Endothelial cell of umbilical vein (primary cell): ENCODE measurements at regions not wholly inside any gene's neighbourhood (a gene's known extent, or its start where the extent isn't known, plus 50 kb on each side); places are given as distances from the start of the nearest gene placed in this dataset.

Experiments used
- BruUV-seq: library from RNA; stranded (reverse); fragments of 400-500 nt; replicated peaks from 2 replicates; lab custom pipeline; 2021; lab: Mats Ljungman, UMichigan
- CTCF ChIA-PET: fragments of 300-600, 350-600 bp; sonication (Branson Sonifier 250); formaldehyde crosslinking; loops from one replicate; lab custom pipeline; 2021; ENCODE audit warnings: antibody characterized with exemption, inconsistent platforms; lab: Charles Lee
- POLR2A ChIA-PET: fragments of 300-600, 350-600 bp; sonication (Branson Sonifier 250); formaldehyde crosslinking; loops from one replicate; lab custom pipeline; 2021; ENCODE audit warnings: antibody characterized with exemption, inconsistent platforms; lab: Charles Lee
- DNase-seq: peaks from one replicate; pipeline ENCODE4 v3.0.0-alpha.2; 2011; ENCODE audit warnings: low read depth, low spot score
- FAIRE-seq: peaks from 2 replicates; lab custom pipeline; 2011; peaks lifted over from hg19 to GRCh38; lab: Jason Lieb, UNC
- H2AFZ ChIP-seq: 2 replicates; pipeline ENCODE4 v1.6.0; 2012; ENCODE audit warnings: low read depth, low read length, control low read depth, inconsistent platforms
- H3K27ac ChIP-seq: 2 replicates; pipeline ENCODE4 v1.5.1; 2011; ENCODE audit warnings: low read depth, mild to moderate bottlenecking, control low read depth, low read length, moderate library complexity; ENCODE audit not compliant: insufficient read depth
- H3K27me3 ChIP-seq, 2 experiments: 2 replicates each; pipeline versions ENCODE4 v1.6.0 to v1.6.1; 2011; ENCODE audit warnings: low read length in 2 of 2, mixed read lengths in 1 of 2; ENCODE audit not compliant: control insufficient read depth in 2 of 2, insufficient read depth in 2 of 2
- H3K36me3 ChIP-seq, 2 experiments: 2 replicates in 1 of 2; 3 replicates in 1 of 2; pipeline ENCODE4 v1.5.1; 2011; ENCODE audit warnings: low read length in 2 of 2, mild to moderate bottlenecking in 1 of 2, moderate library complexity in 1 of 2; ENCODE audit not compliant: control insufficient read depth in 2 of 2, insufficient read depth in 2 of 2; ENCODE audit errors: extremely low read depth in 1 of 2
- H3K4me1 ChIP-seq: 3 replicates; pipeline ENCODE4 v1.5.1; 2011; ENCODE audit warnings: mild to moderate bottlenecking, low read length; ENCODE audit not compliant: control insufficient read depth, insufficient read depth; ENCODE audit errors: extremely low read depth
- H3K4me2 ChIP-seq: 2 replicates; pipeline ENCODE4 v1.6.1; 2011; ENCODE audit warnings: low read length, control low read depth, mixed read lengths; ENCODE audit not compliant: insufficient read depth
- H3K4me3 ChIP-seq, 3 experiments: fragments of 200-600 bp in 1 of 3; sonication (generic), shearing (Covaris generic) in 1 of 3; replicated peaks in 1 of 3; 2 replicates each; pipeline ENCODE4 v1.5.1; 2011 to 2016; ENCODE audit warnings: control low read depth in 3 of 3, low read length in 3 of 3, mild to moderate bottlenecking in 2 of 3, inconsistent platforms in 1 of 3, low read depth in 1 of 3, moderate library complexity in 1 of 3; ENCODE audit not compliant: insufficient read depth in 1 of 3
- H3K79me2 ChIP-seq: 2 replicates; pipeline ENCODE4 v1.6.0; 2012; ENCODE audit warnings: low read length, inconsistent platforms; ENCODE audit not compliant: control insufficient read depth, insufficient read depth
- H3K9ac ChIP-seq: replicated peaks from 2 replicates; pipeline ENCODE3; 2011; ENCODE audit warnings: low read length, control low read depth; ENCODE audit not compliant: insufficient read depth; ENCODE audit errors: extremely low read depth
- H3K9me1 ChIP-seq: replicated peaks from 3 replicates; pipeline ENCODE4 v1.6.0; 2011; ENCODE audit warnings: mild to moderate bottlenecking, low read length; ENCODE audit not compliant: control insufficient read depth, insufficient read depth; ENCODE audit errors: extremely low read depth
- H3K9me3 ChIP-seq: replicated peaks from 2 replicates; pipeline ENCODE4 v1.5.1; 2012; ENCODE audit warnings: low read length, inconsistent platforms; ENCODE audit not compliant: control insufficient read depth, insufficient read depth
- H4K20me1 ChIP-seq: replicated peaks from 2 replicates; pipeline ENCODE3; 2011; ENCODE audit warnings: mild to moderate bottlenecking, low read length; ENCODE audit not compliant: control insufficient read depth, insufficient read depth; ENCODE audit errors: extremely low read depth
- EZH2 ChIP-seq: IDR thresholded peaks from 2 replicates; pipeline ENCODE4 v1.6.1; 2012; ENCODE audit warnings: borderline replicate concordance, low read depth, mild to moderate bottlenecking, moderate library complexity, low read length, inconsistent platforms; ENCODE audit not compliant: severe bottlenecking
- FOS ChIP-seq: IDR thresholded peaks from 2 replicates; pipeline ENCODE4 v1.6.1; 2011; ENCODE audit warnings: mild to moderate bottlenecking, low read length, moderate library complexity, borderline replicate concordance; ENCODE audit not compliant: insufficient read depth
- GATA2 ChIP-seq: IDR thresholded peaks from 2 replicates; pipeline ENCODE4 v1.7.0; 2011; ENCODE audit warnings: low read depth, mild to moderate bottlenecking, moderate library complexity, mixed read lengths, low read length; ENCODE audit not compliant: insufficient read length, insufficient read depth
- JUN ChIP-seq: IDR thresholded peaks from 2 replicates; pipeline ENCODE4 v1.6.1; 2011; ENCODE audit warnings: borderline replicate concordance, low read depth; ENCODE audit not compliant: insufficient read length, insufficient read depth
- MYC ChIP-seq: IDR thresholded peaks from one replicate; pipeline ENCODE4 v1.6.1; 2011; ENCODE audit warnings: mild to moderate bottlenecking, low read depth, low read length
- POLR2A ChIP-seq: IDR thresholded peaks from 2 replicates; pipeline ENCODE4 v1.6.1; 2012; ENCODE audit warnings: low read depth, mild to moderate bottlenecking, control low read depth, low read length
- POLR2AphosphoS5 ChIP-seq: IDR thresholded peaks from 2 replicates; pipeline ENCODE4 v1.6.1; 2012; ENCODE audit warnings: low read depth, mild to moderate bottlenecking, control low read depth, low read length, moderate library complexity; ENCODE audit not compliant: insufficient read depth
- dilution Hi-C: fragments of 300-500 bp; cut with MboI; formaldehyde crosslinking; loops from one replicate; pipeline ENCODE4 v1.15.0; 2019; ENCODE audit warnings: low sequenced_read_pairs; ENCODE audit not compliant: extremely low pct_ligation_motif_present
- intact Hi-C: fragments of 100-400 bp; cut with micrococcal nuclease; formaldehyde crosslinking; loops from one replicate; pipeline ENCODE4 v1.10.0; 2022
- TF ChIP-seq, protein P1 (sequence below), 2 donors: IDR thresholded peaks; 1 replicate in 1 of 2; 2 replicates in 1 of 2; pipeline ENCODE4 v1.5.1; 2011; ENCODE audit warnings: low read length in 2 of 2, mild to moderate bottlenecking in 2 of 2, moderate library complexity in 2 of 2, control low read depth in 1 of 2, inconsistent platforms in 1 of 2, low read depth in 1 of 2; ENCODE audit not compliant: insufficient read depth in 1 of 2; ENCODE audit errors: extremely low read depth in 1 of 2
- TF ChIP-seq, protein P2 (sequence below): IDR thresholded peaks from 2 replicates; pipeline ENCODE4 v1.6.1; 2011; ENCODE audit not compliant: insufficient read depth, insufficient read length

DNA sequence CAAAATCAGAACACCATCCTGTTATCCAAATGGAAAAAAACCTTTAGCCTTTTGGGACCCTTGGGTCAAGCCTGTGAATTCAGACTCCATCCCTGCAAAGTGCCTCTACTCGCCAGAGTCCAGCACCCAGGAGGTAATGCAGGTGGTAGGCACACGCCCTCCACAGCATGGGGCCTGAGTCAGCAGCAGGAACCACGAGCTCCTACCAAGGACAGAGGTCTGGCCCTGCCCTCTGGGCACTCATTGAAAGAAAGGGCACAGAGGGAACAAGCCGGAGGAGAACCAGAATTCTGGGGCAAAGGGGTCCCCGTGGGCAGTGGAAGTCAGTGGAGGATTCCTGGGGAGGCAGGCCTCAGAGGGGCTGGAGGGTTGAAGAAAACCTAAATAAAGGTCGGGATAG, 438.1 kb downstream of the NPHP4 start:
- Histone ChIP-seq H3K4me1 (no peaks in the 10 kb centered on the region), H2AFZ (no peak overlapping the region), H3K36me3 (no peaks in the 10 kb centered on the region), H3K27me3 (no peaks in the 10 kb centered on the region), H3K9me3 (peaks cover 3% of the 10 kb centered on the region), H3K4me2 (no peak overlapping the region), H4K20me1 (no peaks in the 10 kb centered on the region), H3K9me1 (no peaks in the 10 kb centered on the region), H3K4me3 (no peak overlapping the region), H3K79me2 (no peaks in the 10 kb centered on the region), H3K27ac (no peak overlapping the region), H3K9ac (no peak overlapping the region)
- intact Hi-C loops (no loop called here), dilution Hi-C loops (no loop called here)
- FAIRE-seq (no peak), DNase-seq (no peak)
- no peak for TF ChIP-seq POLR2AphosphoS5
- no peak for TF ChIP-seq FOS
- TF ChIP-seq MYC = no peak
- no peak for TF ChIP-seq EZH2
- no peak for TF ChIP-seq JUN
- TF ChIP-seq, protein P1, sequence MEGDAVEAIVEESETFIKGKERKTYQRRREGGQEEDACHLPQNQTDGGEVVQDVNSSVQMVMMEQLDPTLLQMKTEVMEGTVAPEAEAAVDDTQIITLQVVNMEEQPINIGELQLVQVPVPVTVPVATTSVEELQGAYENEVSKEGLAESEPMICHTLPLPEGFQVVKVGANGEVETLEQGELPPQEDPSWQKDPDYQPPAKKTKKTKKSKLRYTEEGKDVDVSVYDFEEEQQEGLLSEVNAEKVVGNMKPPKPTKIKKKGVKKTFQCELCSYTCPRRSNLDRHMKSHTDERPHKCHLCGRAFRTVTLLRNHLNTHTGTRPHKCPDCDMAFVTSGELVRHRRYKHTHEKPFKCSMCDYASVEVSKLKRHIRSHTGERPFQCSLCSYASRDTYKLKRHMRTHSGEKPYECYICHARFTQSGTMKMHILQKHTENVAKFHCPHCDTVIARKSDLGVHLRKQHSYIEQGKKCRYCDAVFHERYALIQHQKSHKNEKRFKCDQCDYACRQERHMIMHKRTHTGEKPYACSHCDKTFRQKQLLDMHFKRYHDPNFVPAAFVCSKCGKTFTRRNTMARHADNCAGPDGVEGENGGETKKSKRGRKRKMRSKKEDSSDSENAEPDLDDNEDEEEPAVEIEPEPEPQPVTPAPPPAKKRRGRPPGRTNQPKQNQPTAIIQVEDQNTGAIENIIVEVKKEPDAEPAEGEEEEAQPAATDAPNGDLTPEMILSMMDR (IDR thresholded peaks at IDR 0.05; ENCODE audit: extremely low read depth in 1 of 2, insufficient read depth in 1 of 2, low read depth in 1 of 2, low read length in 2 of 2) = no peak
- TF ChIP-seq POLR2A = no peak
- TF ChIP-seq GATA2 = no peak
- TF ChIP-seq, protein P2, sequence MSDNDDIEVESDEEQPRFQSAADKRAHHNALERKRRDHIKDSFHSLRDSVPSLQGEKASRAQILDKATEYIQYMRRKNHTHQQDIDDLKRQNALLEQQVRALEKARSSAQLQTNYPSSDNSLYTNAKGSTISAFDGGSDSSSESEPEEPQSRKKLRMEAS = no peak
- ChIA-PET CTCF (no interaction called here), POLR2A (no interaction called here)
- BruUV-seq = no TSS peak
